ENCODE measurements at regions not wholly inside any gene's neighbourhood (a gene's known extent, or its start where the extent isn't known, plus 50 kb on each side); places are given as distances from the start of the nearest gene placed in this dataset.

DNA sequence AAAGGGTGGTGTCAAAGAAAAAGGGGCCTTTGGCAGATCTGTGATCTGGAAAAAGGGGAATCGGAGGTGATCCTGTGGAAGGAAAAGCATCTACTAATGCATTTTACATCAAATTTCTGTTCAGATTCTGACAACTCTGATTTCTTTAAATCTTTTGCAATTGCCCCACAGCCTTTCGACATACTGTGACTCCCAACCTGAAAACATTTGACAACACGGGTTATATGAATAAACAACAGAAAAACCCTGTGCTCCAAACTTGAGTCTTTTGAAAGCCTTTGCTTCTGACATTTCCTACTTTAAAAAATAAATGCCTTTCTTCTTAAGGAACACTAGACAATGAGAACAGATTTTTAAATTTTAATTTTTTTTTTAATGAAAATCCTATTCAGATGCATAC, 231.9 kb upstream of the HMGA2 start:
- Histone ChIP-seq H3K36me3 (ENCODE audit: control insufficient read depth, insufficient read depth, low read length) (no peaks in the 10 kb centered on the region), H3K4me1 (ENCODE audit: control insufficient read depth, insufficient read depth, low read length) (no peaks in the 10 kb centered on the region; the same call in 1 of the 2 replicates), H3K4me3 (ENCODE audit: low read depth in 2 of 2, low read length in 2 of 2) (no peak overlapping the region), H3K27ac (ENCODE audit: low read length) (no peak overlapping the region), H3K27me3 (ENCODE audit: control insufficient read depth, insufficient read depth, low read length) (no peaks in the 10 kb centered on the region), H3K9me3 (ENCODE audit: control insufficient read depth, insufficient read depth, low read depth, low read length) (no peaks in the 10 kb centered on the region)
- in situ Hi-C loops (cut with HindIII; ENCODE audit: low pct_unique_long_range_greater_than_20kb, low sequenced_read_pairs), result no loop called here
- DNase-seq (ENCODE audit: low read depth, low spot score) (no peak), ATAC-seq (no peak)
- CTCF ChIA-PET, result interaction anchor here (1.4 kb wide), 1 partner anchor 10 kb away, joined by 6 read pairs; no protein-coding TSS in a partner anchor
- TF ChIP-seq POLR2AphosphoS5 (IDR thresholded peaks at IDR 0.05; ENCODE audit: low read depth, low read length) (no peak), SIN3A (IDR thresholded peaks at IDR 0.05; ENCODE audit: borderline replicate concordance, insufficient read depth, low read depth, low read length) (no peak), CTCF (IDR thresholded peaks at IDR 0.05) (no peak), TCF7L2 (IDR thresholded peaks at IDR 0.05; ENCODE audit: low read depth, low read length) (no peak), REST (IDR thresholded peaks at IDR 0.05; ENCODE audit: insufficient read depth in 1 of 2, low read depth in 2 of 2, low read length in 1 of 2) (no peak)
- POLR2A ChIA-PET, result no interaction called here
- intact Hi-C loops (cut with micrococcal nuclease; ENCODE audit: unreplicated experiment), result no loop called here
- no TSS peak for BruUV-seq (replicated peaks)

GRCh38 chr12:65593239-65593701, 231.0 kb upstream of the HMGA2 start:
- Histone ChIP-seq H3K9me3 (ENCODE audit: control insufficient read depth, insufficient read depth, low read depth, low read length) (no peaks in the 10 kb centered on the region), H3K4me1 (ENCODE audit: control insufficient read depth, insufficient read depth, low read length) (no peaks in the 10 kb centered on the region; the same call in 1 of the 2 replicates), H3K36me3 (ENCODE audit: control insufficient read depth, insufficient read depth, low read length) (no peaks in the 10 kb centered on the region), H3K27me3 (ENCODE audit: control insufficient read depth, insufficient read depth, low read length) (no peaks in the 10 kb centered on the region), H3K27ac (ENCODE audit: low read length) (no peak overlapping the region), H3K4me3 (ENCODE audit: low read depth in 2 of 2, low read length in 2 of 2) (no peak overlapping the region)
- BruUV-seq (replicated peaks), result no TSS peak
- ChIA-PET POLR2A (no interaction called here), CTCF (no interaction called here)
- DNase-seq (ENCODE audit: low read depth, low spot score), result no peak
- in situ Hi-C loops (cut with HindIII; ENCODE audit: low pct_unique_long_range_greater_than_20kb, low sequenced_read_pairs), result no loop called here
- intact Hi-C loops (cut with micrococcal nuclease; ENCODE audit: unreplicated experiment), result no loop called here
- TF ChIP-seq CTCF (IDR thresholded peaks at IDR 0.05) (no peak), POLR2AphosphoS5 (IDR thresholded peaks at IDR 0.05; ENCODE audit: low read depth, low read length) (no peak), SIN3A (IDR thresholded peaks at IDR 0.05; ENCODE audit: borderline replicate concordance, insufficient read depth, low read depth, low read length) (no peak), TCF7L2 (IDR thresholded peaks at IDR 0.05; ENCODE audit: low read depth, low read length) (no peak), REST (IDR thresholded peaks at IDR 0.05; ENCODE audit: insufficient read depth in 1 of 2, low read depth in 2 of 2, low read length in 1 of 2) (no peak)
- ATAC-seq, result no peak

Measured in Panc1 (cell line).